GM21529 (cell line): ENCODE measurements at regions not wholly inside any gene's neighbourhood (a gene's known extent, or its start where the extent isn't known, plus 50 kb on each side); places are given as distances from the start of the nearest gene placed in this dataset.

Experiments used
- ATAC-seq: cut with Tn5 transposase; IDR thresholded peaks from one replicate; pipeline ENCODE4 v1.9.1; 2021; ENCODE audit not compliant: unreplicated experiment

GRCh38 chr16:51696376-51696775 lies 545.3 kb upstream of the SALL1 start:
- no peak for ATAC-seq

DNA sequence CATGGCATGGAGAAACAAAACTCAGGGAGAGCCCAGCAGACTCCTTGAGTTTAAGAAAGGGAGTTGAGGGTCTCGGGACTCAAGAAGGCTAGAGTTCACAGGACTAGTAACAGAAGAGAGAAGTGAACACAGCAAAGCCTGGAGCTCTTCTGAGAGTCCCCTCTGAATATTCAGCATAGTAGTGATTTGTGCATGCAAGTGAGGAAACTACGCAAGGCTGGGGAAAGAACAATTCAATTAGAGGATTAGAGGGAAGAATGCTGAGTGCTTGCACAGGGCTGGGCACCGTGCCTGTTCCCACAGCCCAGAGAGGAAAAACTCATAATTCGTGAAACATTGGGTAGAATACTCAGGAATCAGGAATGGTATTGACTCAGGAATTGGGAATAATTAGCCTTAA lies 540.0 kb upstream of the SALL1 start:
- ATAC-seq = no peak

DNA sequence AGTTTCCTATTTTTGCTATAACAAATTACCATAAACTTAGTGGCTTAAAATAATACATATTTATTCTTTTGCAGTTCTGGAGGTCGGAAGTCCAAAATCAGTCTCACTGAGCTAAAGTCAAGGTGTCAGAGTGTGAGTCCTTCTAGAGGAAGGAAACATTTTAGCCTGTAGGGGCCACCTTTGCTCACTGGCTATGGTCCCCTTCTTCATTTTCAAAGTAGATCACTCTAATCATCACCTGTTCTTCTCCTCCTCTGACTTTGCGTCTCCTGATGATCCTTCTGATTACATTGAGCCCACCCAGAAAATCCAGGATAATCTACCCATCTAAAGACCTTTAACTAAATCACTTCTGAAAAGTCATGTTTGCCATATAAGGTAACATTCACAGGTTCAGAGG lies 534.4 kb upstream of the SALL1 start:
- no peak for ATAC-seq

GRCh38 chr16:51683882-51684281 lies 532.8 kb upstream of the SALL1 start:
- no peak for ATAC-seq

GRCh38 chr16:51682905-51683304 lies 531.8 kb upstream of the SALL1 start:
- no peak for ATAC-seq

- no peak for ATAC-seq
Measured at GRCh38 chr16:51674615-51675014, 523.5 kb upstream of the SALL1 start.

DNA sequence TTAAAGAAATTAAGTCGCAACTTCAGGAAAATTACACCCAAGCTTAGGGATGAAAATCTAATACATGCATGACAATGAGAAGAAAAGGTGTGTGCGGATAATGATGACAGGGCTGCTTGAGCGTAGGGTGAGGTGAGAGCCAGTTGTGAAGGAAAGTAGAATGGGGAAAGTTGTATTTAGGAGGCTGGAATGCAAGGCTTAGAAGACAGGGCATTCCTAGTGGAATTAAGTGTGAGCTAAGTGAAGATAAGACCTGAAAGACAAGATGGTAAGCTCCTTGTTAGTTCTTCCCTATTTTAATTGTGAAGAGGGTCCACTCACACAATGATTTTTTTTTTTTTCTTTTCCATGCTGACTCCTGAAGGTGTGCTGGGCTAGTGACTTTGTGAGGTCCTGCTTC lies 519.5 kb upstream of the SALL1 start:
- ATAC-seq = no peak

- ATAC-seq = no peak
Measured at GRCh38 chr16:51666821-51667220, 515.8 kb upstream of the SALL1 start.

GRCh38 chr16:51666074-51666473 lies 515.0 kb upstream of the SALL1 start:
- no peak for ATAC-seq

DNA sequence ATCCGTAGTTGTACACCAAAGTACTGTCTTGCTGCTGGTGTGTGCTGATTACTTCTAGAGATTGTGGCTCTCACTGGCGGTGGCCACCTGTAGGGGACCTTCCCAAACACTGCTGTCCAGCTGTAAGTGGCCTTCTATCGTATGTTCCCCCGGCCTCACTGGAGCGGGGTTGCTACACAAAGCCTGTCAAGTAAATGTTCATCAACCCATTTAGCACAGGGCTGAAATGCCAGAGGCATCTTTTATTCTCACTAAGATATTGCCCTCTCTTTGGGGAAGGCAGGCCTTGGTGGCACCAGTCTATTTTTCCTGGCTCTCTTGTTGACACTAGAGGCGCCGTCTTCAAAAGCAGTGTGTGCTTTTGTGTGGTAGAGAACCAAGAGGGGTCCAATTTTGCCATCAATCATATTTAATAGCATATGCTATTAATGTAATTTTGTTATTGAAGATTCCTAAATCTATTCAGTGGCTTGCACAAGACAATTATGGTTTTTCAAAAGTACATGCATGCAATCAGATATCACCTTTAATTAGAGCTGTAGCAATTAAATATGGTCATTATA lies 514.4 kb upstream of the SALL1 start:
- ATAC-seq = no peak

- ATAC-seq = no peak
Measured at GRCh38 chr16:51658531-51658930, 507.5 kb upstream of the SALL1 start.

GRCh38 chr16:51657848-51658247 lies 506.8 kb upstream of the SALL1 start:
- no peak for ATAC-seq

DNA sequence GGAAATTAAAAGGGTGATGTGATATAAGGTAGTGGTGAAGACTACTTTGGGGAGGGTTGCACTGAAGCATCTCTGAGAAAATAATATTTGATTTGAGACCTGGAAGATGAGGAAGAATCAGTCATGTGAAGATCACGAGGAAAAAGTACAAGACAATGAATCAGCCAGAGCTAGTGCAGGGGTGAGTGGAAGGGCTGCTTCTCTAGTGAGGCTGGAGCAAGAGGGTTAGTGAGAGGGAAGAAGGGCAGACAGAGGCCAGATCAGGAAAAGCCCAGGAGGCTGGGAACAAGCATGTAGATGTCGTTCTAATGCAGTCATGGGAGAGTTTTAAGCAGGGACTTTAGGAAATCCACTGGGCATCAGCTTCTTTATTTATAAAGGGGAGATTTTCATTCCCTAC lies 504.2 kb upstream of the SALL1 start:
- ATAC-seq = no peak

DNA sequence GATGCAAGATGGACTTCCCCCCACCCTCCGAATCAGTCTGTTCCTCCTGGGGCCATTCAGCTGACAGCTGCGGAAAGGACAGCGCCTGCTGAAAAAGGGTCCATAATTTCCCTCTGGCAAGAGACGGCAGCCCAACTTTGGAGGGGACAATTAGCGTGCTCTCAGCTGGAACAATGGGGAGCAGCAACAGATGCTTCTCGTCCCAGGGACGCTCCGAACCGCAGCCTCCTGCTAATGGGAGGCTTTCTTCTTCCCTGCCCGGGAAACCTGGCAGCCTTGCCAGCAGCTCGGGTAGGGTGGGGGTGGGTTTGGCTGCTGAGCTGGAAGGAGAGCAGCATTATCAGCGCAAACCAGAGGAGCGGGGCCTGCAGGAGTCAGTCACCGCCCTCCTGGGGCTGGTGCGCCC lies 500.0 kb upstream of the SALL1 start:
- ATAC-seq = no peak

DNA sequence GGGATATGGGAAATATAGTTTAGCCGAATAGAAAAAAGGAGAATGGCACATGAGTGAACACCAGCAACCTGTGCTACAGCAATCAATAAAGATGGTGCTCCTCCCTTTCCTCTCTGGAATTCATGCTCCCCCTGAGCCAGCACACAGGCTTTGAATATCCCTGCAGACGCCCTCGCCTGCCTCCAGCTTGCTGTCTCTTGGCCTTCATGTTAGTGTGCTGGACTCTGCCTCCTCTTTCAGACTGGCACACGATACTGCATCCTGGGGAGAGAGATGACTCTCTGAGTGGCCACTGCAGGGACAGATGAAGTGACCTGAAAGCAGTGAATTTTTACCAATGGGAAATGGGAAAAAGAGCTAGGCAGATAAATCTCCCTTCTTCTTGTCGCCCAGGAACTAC lies 498.6 kb upstream of the SALL1 start:
- ATAC-seq = no peak

GRCh38 chr16:51648526-51648925 lies 497.5 kb upstream of the SALL1 start:
- no peak for ATAC-seq

GRCh38 chr16:51641191-51641765 lies 490.2 kb upstream of the SALL1 start:
- no peak for ATAC-seq

- no peak for ATAC-seq
Measured at GRCh38 chr16:51640196-51640595, 489.1 kb upstream of the SALL1 start.

- no peak for ATAC-seq
Measured at GRCh38 chr16:51638339-51639135, 487.5 kb upstream of the SALL1 start.

DNA sequence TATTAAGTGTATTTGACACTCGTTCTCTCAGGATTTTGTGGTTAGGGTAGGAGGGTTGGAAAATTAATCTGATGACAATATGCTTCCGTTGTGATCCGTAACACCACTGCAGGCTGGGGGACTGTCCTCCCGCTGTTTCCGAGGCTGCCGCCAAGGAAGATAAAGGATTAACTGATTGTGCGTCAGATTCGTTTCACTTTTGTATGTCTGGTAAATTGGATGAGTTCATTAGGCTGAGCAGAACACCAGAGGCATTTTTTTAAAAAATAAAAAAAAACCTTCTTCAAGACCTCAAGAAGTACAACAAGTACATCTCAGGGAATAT lies 486.7 kb upstream of the SALL1 start:
- ATAC-seq = no peak

- no peak for ATAC-seq
Measured at GRCh38 chr16:51636920-51637769, 486.1 kb upstream of the SALL1 start.

DNA sequence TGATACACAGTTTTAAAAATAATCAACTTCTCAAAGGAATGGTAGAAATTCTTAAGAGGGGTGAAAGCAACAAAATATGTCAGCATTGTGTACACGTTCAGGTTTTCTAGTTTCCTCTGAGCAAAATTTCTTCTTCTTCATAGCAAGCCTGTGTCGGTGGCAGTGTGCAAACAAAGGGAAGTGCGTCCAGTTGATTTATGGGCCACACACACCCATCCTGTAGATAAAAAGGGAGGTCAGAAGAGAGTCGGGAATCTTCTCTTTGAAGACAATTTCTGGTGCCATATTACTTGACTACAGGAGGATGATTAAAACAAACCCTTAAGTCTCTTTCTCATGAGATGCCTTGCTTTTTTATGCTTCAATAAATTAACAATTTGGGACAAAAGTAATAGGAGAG lies 484.1 kb upstream of the SALL1 start:
- ATAC-seq = no peak
